ENCODE measurements at regions not wholly inside any gene's neighbourhood (a gene's known extent, or its start where the extent isn't known, plus 50 kb on each side); places are given as distances from the start of the nearest gene placed in this dataset.

DNA sequence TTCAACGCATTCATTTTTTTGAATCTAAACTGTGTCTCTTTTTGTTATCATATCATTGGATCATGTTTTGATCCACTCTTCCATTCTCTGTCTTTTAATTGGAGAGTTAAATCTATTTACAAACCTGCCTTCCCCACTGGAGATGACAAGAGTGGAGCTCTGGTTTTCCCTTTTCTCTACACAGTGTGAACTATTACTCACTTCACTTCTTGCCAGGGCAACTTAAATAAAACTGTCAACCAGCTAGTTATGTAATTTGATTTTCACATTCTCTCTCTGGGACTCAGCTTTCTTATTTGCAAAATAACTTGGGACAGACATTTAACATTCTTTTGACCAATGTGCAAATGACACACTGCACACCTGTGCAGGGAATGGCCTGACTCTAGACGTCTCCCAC, 230.8 kb upstream of the CST7 start:
- DNase-seq: no peak

DNA sequence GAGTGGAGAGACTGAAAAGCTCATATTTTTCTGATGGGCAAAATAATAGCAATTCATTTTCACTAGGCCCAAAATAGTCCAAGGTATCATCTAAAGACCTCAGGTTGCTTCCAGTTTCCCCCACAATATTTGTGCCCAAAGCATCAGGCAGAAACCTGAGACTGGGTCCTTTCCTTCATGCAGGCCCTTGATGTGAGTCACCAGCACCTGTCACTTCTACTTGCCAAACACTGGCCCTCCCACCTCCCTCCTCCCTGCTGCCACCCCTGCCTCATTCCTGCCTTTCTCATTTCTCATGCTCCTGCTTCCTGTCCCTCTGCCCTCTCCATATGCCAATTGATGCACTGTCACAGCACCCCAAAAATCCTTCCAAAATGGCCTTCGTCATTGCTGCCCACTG, 230.4 kb upstream of the CST7 start:
- no peak for DNase-seq

GRCh38 chr20:24720957-24721356, 228.1 kb upstream of the CST7 start:
- no peak for DNase-seq

DNA sequence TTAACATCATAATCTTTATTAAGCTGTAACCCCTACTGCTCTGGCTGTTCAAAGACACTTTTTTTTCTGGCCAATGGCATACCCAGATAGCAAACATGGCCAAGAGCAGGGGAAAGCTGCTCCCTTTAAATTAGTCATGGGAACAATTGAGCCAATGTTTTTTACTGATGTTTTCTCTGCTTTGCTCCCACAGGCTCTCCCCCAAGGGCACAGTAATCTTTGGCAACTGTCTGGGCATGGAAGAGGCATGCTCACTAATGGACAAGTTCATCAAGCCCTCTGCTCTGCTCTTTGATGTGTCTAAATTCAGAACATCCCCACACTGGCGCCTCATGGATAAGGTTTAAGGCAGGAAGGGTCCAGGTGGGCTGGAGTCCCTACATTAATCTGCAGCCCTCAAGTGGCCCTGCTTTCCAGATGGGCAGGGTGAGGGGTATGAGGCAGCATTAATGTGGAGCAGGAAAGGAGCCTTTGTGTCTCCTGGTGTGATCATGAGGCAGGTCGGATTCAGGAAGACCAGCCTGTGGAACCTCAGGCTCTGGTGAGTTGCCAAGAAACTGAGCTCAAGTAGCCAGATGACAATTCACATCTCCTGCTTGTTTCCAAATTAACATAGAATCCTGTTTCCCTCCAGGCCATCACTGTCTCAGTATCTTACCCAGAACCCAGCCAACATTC, 227.0 kb upstream of the CST7 start:
- DNase-seq: no peak

- no peak for DNase-seq
Observed at GRCh38 chr20:24722586-24722985, 226.5 kb upstream of the CST7 start.

DNA sequence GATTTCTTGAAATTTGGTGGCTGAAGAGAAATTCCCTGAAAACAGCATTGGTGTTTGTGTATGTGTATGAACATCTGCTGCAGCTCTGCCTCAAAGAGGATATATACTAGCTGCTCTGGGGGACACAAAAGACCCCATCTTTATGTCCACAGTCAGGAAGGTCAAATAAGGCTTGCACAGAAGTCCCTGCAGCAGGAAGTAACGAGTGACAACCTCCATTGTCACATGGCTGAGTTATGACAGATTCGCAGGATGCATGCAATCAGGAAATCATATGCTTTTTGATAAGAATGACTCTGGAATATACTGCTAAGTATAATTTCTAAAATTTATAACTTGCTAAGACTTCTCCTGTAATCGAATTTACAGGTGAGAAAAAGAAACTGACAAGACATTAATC, 225.9 kb upstream of the CST7 start:
- no peak for DNase-seq

GRCh38 chr20:24723647-24724352, 225.3 kb upstream of the CST7 start:
- no peak for DNase-seq

DNA sequence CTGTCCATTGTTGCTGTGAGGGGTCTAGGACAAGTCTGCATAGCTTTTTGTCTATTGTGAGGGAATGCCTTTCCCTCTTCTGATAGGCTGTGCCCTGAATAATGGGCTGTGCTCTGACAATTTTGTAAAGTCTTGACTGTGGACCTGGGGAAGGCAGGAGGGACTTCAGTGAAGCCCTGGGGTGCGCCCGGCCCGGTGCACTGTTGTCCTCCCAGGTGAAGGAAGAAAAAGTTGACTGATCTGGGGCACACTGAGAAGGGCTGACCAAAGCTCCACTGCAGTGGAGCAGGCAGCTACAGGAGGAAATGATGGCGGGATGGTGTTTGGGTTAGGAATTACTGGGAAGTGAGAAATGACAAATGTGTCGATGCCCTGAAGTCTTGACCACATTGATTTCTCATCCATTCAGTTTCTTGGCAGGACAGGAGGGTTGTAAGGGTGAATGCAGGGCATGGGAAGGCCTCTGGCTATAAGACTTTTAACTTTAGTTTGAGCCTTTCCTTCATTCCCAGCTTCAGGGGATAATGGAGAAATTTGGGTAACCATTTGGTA, 224.0 kb upstream of the CST7 start:
- no peak for DNase-seq

DNA sequence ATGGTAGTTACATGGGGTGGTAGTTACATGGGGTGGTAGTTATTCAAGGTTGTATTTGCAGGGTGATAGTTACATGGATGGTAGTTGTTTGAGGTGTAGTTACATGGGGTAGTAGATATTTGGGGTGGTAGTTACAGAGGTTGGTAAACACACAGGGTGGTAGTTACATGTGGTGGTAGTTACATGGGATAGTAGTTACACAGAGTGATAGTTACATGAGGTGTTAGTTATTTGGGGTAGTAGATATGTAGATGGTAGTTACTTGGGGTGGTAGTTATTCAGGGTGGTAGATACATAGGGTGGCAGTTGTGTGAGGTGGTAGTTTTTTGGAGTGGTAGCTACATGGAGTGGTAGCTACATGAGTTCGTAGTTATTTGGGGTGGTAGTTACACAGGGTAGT, 221.3 kb upstream of the CST7 start:
- DNase-seq: no peak

DNA sequence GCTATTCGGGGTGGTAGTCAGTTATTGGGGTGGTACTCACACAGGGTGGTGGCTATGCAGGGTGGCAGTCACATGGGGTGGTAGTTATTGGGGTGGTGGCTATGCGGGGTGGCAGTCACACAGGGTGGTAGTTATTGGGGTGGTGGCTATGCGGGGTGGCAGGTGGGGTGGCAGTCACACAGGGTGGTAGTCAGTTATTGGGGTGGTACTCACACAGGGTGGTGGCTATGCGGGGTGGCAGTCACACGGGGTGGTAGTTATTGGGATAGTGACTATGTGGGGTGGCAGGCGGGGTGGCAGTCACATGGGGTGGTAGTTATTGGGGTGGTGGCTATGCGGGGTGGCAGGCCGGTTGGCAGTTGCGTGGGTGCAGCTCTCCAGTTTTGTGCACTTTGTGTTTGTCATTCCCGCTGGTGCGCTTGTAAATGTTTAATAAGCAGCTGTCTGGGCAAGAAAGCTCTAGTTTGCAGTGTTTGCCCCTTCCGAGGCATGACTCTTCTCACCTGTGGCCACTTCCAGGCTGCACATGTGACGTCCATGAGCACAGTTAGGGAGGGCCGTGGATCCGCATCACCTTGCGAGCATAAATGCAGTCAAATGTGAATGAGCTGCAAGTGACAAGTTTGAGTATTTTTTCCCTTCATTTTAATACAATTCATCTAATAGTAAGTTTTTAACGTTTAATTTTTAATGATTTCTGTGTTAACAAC, 219.0 kb upstream of the CST7 start:
- DNase-seq: no peak

GRCh38 chr20:24730750-24731149, 218.3 kb upstream of the CST7 start:
- no peak for DNase-seq

DNA sequence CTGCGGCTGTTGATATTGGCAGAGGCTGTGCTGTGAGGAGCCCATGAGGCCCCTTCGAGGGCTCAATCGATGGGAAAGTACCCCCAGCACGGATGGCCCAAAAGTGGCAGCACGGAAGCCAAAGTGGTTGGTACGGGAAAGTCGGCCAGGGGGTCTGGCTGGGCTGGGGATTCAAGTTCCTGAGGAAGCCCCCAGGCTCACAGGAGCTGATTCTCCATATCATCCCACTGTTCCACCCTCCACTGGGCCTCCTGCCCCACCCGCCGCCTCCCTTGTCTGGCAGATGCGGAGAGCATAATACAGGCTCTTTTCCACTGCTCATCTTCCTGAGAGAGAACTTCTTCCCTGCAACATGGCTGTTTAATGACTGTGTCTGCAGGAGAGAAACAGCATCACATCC, 217.8 kb upstream of the CST7 start:
- no peak for DNase-seq

GRCh38 chr20:24732076-24732475, 217.0 kb upstream of the CST7 start:
- DNase-seq: no peak

DNA sequence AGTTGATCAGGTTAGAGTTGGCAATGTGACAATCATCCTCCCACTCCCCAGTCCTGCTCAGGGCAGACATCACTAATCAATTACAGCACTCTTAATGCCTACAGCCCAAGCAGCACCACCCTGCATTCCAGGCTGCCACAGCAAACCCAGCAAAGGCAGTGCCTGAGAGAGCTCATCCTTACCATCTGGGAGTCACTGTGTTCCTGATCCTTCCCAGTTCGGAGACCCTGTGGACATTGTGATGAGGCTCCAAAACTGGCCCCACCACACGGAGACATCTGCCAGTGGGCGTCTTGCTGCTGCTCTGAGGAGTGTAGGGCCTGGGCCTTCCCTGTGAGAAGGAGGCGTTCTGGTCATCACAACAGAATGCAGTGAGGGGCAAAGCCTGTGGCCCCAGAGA, 216.5 kb upstream of the CST7 start:
- DNase-seq: no peak

- no peak for DNase-seq
Observed at GRCh38 chr20:24733416-24733815, 215.7 kb upstream of the CST7 start.

GRCh38 chr20:24734139-24734538, 214.9 kb upstream of the CST7 start:
- DNase-seq: no peak

GRCh38 chr20:24735263-24735662, 213.8 kb upstream of the CST7 start:
- no peak for DNase-seq

GRCh38 chr20:24736131-24736843, 212.8 kb upstream of the CST7 start:
- DNase-seq: no peak

GRCh38 chr20:24736844-24737211, 212.2 kb upstream of the CST7 start:
- DNase-seq: no peak

DNA sequence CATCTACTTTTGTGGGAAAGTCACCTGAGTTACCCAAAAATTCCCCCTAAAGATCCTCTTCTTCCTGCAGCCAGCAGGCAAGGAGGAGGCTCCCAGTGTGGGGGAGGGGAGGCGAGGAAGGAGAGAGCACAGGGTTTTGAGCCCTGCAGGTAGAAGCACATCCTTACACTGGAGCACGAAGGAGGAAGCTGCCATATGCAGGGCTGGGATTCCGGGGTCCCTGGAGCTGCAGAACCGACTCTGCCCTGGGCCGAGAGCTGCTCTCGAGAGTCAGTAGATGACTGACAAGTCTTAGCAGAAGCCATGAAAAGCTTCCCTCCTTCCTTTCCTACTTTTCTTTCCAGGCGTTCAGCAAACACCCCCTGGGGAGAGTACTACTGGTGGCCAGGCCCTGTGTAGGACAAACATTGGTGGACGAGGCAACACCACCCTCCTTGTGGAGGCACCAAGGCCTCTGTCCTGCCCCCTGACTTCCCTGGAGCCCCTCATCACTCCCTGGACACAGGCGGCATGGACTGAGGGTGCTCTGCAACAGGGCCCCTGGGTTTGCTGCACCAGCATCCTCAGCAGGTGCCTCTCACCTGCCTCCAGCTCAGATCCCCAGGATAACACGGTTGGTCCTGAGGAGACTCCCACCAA, 211.7 kb upstream of the CST7 start:
- DNase-seq: no peak

- DNase-seq: no peak
Observed at GRCh38 chr20:24738058-24738775, 210.9 kb upstream of the CST7 start.

DNA sequence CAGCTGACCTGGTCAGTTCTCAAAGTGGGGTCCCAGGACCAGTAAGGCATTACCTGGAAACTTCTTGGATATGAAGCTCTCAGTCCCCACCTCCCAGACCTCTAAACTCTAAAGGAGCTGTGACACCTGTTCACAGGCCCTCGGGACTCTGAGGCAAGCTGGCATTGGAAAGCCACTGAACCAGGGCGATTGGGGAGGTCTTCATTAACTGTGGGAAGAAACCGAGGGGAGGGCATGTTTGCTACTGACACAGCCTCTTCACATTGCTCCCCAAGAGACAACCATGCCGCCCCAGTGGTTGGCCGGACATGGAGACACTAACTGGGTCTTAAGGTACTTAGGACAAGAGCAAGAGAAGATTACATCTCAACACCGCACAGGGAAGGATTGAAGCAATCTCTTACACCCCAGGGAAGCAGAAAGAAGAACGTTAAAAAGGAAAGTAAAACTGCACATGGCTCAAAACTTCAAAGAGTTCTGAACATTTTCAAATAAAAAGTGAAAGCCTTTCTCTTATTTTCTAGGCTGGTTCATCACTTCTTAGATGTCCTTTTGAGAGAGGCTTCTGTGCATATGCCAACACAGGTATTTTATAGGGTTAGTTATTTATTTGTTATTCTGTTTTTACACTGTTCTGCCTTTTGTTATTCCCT, 210.0 kb upstream of the CST7 start:
- DNase-seq: no peak

Data from left hindlimb (tissue), 1 donor.